PC-9 (cell line): ENCODE measurements at regions not wholly inside any gene's neighbourhood (a gene's known extent, or its start where the extent isn't known, plus 50 kb on each side); places are given as distances from the start of the nearest gene placed in this dataset.

Source experiments
- BruUV-seq: library from RNA; stranded (reverse); fragments of 400-500 nt; replicated peaks from 2 replicates; lab custom pipeline; 2021; lab: Mats Ljungman, UMichigan
- CTCF ChIA-PET: fragments of 300-600 bp; sonication (Branson Sonifier 250); formaldehyde crosslinking; loops from one replicate; lab custom pipeline; 2022; ENCODE audit warnings: antibody characterized with exemption; lab: Charles Lee
- POLR2A ChIA-PET: fragments of 300-600 bp; sonication (Branson Sonifier 250); formaldehyde crosslinking; loops from one replicate; lab custom pipeline; 2022; ENCODE audit warnings: antibody characterized with exemption; ENCODE audit not compliant: unreplicated experiment; lab: Charles Lee
- DNase-seq, 2 experiments: peaks; one replicate each; pipeline versions ENCODE4 v3.0.0 to v3.0.0-alpha.2; 2015 to 2022; ENCODE audit warnings: mixed read lengths in 1 of 2
- H2AFZ ChIP-seq: fragments of 200-600 bp; sonication (generic); 2 replicates; pipeline ENCODE4 v1.8.1; 2017; ENCODE audit warnings: antibody characterized with exemption
- H3F3A ChIP-seq: fragments of 200-600 bp; sonication (generic); 2 replicates; pipeline ENCODE4 v1.8.1; 2017; ENCODE audit warnings: antibody characterized with exemption, mild to moderate bottlenecking, low read depth; ENCODE audit not compliant: insufficient read depth
- H3K27ac ChIP-seq: fragments of 200-600 bp; sonication (generic); 2 replicates; pipeline ENCODE4 v1.6.1; 2016; ENCODE audit warnings: mixed run types
- H3K27me3 ChIP-seq: fragments of 200-600 bp; sonication (generic); 2 replicates; pipeline ENCODE4 v1.6.1; 2016; ENCODE audit warnings: low read depth, mixed run types; ENCODE audit not compliant: insufficient read depth
- H3K36me3 ChIP-seq: fragments of 200-600 bp; sonication (generic); 2 replicates; pipeline ENCODE4 v1.6.1; 2016; ENCODE audit warnings: low read depth, mixed run types
- H3K4me1 ChIP-seq: fragments of 200-600 bp; sonication (generic); replicated peaks from 2 replicates; pipeline ENCODE4 v1.6.1; 2016; ENCODE audit warnings: mixed run types; ENCODE audit not compliant: insufficient read depth
- H3K4me2 ChIP-seq: fragments of 200-600 bp; sonication (generic); 2 replicates; pipeline ENCODE4 v1.6.1; 2017; ENCODE audit warnings: mixed run types
- H3K4me3 ChIP-seq: fragments of 200-600 bp; sonication (generic); 2 replicates; pipeline ENCODE4 v1.6.1; 2016; ENCODE audit warnings: mixed run types
- H3K79me2 ChIP-seq: fragments of 200-600 bp; sonication (generic); 2 replicates; pipeline ENCODE4 v1.6.1; 2017; ENCODE audit warnings: low read depth, mixed run types
- H3K9me2 ChIP-seq: fragments of 200-600 bp; sonication (generic); 2 replicates; pipeline ENCODE4 v1.8.1; 2017; ENCODE audit warnings: mild to moderate bottlenecking; ENCODE audit not compliant: insufficient read depth
- H3K9me3 ChIP-seq: fragments of 200-600 bp; sonication (generic); 2 replicates; pipeline ENCODE4 v1.8.1; 2016; ENCODE audit warnings: low read depth; ENCODE audit not compliant: insufficient read depth
- H4K20me1 ChIP-seq: fragments of 200-600 bp; sonication (generic); 2 replicates; pipeline ENCODE4 v1.8.1; 2017; ENCODE audit not compliant: insufficient read depth
- CTCF ChIP-seq: fragments of 200-600 bp; sonication (generic); conservative IDR thresholded peaks from 2 replicates; pipeline ENCODE4 v1.6.1; 2017; ENCODE audit warnings: mixed run types, antibody characterized with exemption, mild to moderate bottlenecking, moderate library complexity
- EZH2 ChIP-seq: fragments of 200-600 bp; sonication (generic); IDR thresholded peaks from 2 replicates; pipeline ENCODE4 v1.8.0; 2017; ENCODE audit warnings: antibody characterized with exemption, low read depth
- intact Hi-C: fragments of 100-400 bp; cut with micrococcal nuclease; formaldehyde crosslinking; loops from one replicate; pipeline ENCODE4 v1.10.0; 2022; ENCODE audit not compliant: unreplicated experiment

GRCh38 chr10:106401161-106401560 is 763.3 kb downstream of the SORCS1 start:
- H4K20me1 ChIP-seq = no peaks in the 10 kb centered on the region
- no peak overlapping the region for H3K4me3 ChIP-seq
- no peaks in the 10 kb centered on the region for H3K27me3 ChIP-seq
- POLR2A ChIA-PET = no interaction called here
- H2AFZ ChIP-seq = no peak overlapping the region
- H3K27ac ChIP-seq = no peak overlapping the region
- H3K4me1 ChIP-seq = no peaks in the 10 kb centered on the region
- BruUV-seq = no TSS peak
- H3K9me3 ChIP-seq = no peaks in the 10 kb centered on the region
- no peak overlapping the region for H3K4me2 ChIP-seq
- no peaks in the 10 kb centered on the region for H3K36me3 ChIP-seq
- DNase-seq = no peak
- intact Hi-C loops = no loop called here
- no peaks in the 10 kb centered on the region for H3K9me2 ChIP-seq
- H3K79me2 ChIP-seq = no peaks in the 10 kb centered on the region
- TF ChIP-seq EZH2 (no peak), CTCF (0 out of 2 replicates have a peak, but pooled peaks have one; percentile 25)
- no peaks in the 10 kb centered on the region for H3F3A ChIP-seq
- CTCF ChIA-PET = no interaction called here

- H3K9me3 ChIP-seq = no peaks in the 10 kb centered on the region
Measured at GRCh38 chr10:106399112-106399511, 765.4 kb downstream of the SORCS1 start.

DNA sequence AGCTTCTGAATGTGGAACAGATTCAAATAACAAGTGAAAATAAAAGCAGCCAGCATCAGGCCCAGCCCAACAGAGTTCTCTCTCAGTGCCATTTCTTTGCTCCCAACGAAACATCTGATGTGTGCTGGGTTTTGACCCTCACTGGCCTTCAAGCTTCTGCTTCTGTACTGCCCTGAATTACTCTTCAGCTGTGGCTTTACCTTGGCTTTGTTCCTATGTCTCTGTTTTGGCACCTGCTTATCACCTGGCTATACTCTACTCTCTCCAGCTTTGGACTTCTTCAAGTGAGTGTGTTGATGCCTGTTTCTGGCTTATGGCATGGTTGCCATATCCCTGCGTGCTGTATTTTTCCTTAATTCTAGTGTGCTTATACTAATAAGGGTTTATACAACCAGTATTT is 768.3 kb downstream of the SORCS1 start:
- Histone ChIP-seq H3K27me3 (no peaks in the 10 kb centered on the region), H3K4me3 (no peak overlapping the region), H3F3A (no peaks in the 10 kb centered on the region), H3K9me3 (no peaks in the 10 kb centered on the region), H3K27ac (no peak overlapping the region), H3K79me2 (no peaks in the 10 kb centered on the region), H3K4me1 (no peaks in the 10 kb centered on the region), H3K36me3 (no peaks in the 10 kb centered on the region), H2AFZ (no peak overlapping the region), H4K20me1 (no peaks in the 10 kb centered on the region), H3K9me2 (no peaks in the 10 kb centered on the region), H3K4me2 (no peak overlapping the region)
- TF ChIP-seq CTCF (no peak), EZH2 (no peak)
- CTCF ChIA-PET = no interaction called here
- no TSS peak for BruUV-seq
- no peak for DNase-seq
- POLR2A ChIA-PET = no interaction called here
- intact Hi-C loops = no loop called here

More at GRCh38 chr10:106399112-106399511, 765.4 kb downstream of the SORCS1 start:
- Histone ChIP-seq H3K9me2 (no peaks in the 10 kb centered on the region), H3K4me1 (no peaks in the 10 kb centered on the region), H3K4me3 (no peak overlapping the region), H3K27me3 (no peaks in the 10 kb centered on the region), H3K79me2 (no peaks in the 10 kb centered on the region), H3K4me2 (no peak overlapping the region), H4K20me1 (no peaks in the 10 kb centered on the region), H3K27ac (no peak overlapping the region), H2AFZ (no peak overlapping the region), H3K36me3 (no peaks in the 10 kb centered on the region), H3F3A (no peaks in the 10 kb centered on the region)
- BruUV-seq = no TSS peak
- TF ChIP-seq EZH2 (no peak), CTCF (no peak)
- no peak for DNase-seq
- CTCF ChIA-PET = no interaction called here
- POLR2A ChIA-PET = no interaction called here
- intact Hi-C loops = no loop called here
